Spleen (tissue), 7 donors: ENCODE measurements at regions not wholly inside any gene's neighbourhood (a gene's known extent, or its start where the extent isn't known, plus 50 kb on each side); places are given as distances from the start of the nearest gene placed in this dataset.

ENCODE experiments used
- POLR2A ChIP-seq, 3 donors: fragments of 450-650 bp; IDR thresholded peaks; one replicate each; pipeline ENCODE4 v1.5.1; 2017; ENCODE audit warnings: antibody characterized with exemption in 3 of 3, mild to moderate bottlenecking in 1 of 3
- POLR2AphosphoS5 ChIP-seq, 3 donors: sonication (generic); formaldehyde crosslinking; IDR thresholded peaks; one replicate each; pipeline ENCODE4 v1.5.1; 2017; ENCODE audit warnings: antibody characterized with exemption in 3 of 3
- TF ChIP-seq, protein P1 (sequence below), 11 experiments: fragments of 200-600 bp in 7 of 11; fragments of 450-650 bp in 4 of 11; sonication (generic) in 4 of 11; IDR thresholded peaks in 8 of 11; conservative IDR thresholded peaks in 3 of 11; 1 replicate in 7 of 11; 2 replicates in 4 of 11; pipeline versions ENCODE4 v1.4.0 to v1.8.0; 2016 to 2021; ENCODE audit warnings: antibody characterized with exemption in 11 of 11, inconsistent platforms in 4 of 11, mild to moderate bottlenecking in 1 of 11
- donor health status: DM: no; HTN: no; CAD: no; lungs with moderate emphysema.
- donor health status: DM: no; HTN: no; CAD: no.
- donor health status: DM: no; HTN: no; CAD: no.

DNA sequence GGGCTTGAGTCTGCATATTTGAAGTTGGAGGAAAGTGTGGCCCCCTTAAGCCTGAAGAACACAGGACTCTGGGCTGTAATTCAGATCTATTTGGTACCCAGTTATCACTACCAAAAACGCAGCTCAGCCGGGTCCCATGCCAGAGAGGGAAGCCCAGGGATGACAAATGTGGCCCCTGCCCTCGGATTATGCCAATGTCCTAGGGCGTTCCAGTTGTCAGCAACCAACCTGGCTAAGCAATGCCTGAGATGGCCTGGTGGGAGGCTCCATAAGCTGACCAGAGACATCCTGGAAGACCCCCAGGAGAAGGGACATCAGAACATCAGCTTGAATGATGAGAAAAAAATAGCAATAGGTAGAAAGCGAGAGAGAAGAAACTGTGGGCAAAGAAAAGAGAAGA lies 79.6 kb upstream of the UQCRFS1 start:
- TF ChIP-seq POLR2A (IDR thresholded peaks at IDR 0.05) (no peak), POLR2AphosphoS5 (IDR thresholded peaks at IDR 0.05) (no peak)
- TF ChIP-seq, protein P1, sequence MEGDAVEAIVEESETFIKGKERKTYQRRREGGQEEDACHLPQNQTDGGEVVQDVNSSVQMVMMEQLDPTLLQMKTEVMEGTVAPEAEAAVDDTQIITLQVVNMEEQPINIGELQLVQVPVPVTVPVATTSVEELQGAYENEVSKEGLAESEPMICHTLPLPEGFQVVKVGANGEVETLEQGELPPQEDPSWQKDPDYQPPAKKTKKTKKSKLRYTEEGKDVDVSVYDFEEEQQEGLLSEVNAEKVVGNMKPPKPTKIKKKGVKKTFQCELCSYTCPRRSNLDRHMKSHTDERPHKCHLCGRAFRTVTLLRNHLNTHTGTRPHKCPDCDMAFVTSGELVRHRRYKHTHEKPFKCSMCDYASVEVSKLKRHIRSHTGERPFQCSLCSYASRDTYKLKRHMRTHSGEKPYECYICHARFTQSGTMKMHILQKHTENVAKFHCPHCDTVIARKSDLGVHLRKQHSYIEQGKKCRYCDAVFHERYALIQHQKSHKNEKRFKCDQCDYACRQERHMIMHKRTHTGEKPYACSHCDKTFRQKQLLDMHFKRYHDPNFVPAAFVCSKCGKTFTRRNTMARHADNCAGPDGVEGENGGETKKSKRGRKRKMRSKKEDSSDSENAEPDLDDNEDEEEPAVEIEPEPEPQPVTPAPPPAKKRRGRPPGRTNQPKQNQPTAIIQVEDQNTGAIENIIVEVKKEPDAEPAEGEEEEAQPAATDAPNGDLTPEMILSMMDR (IDR thresholded peaks at IDR 0.05 in 8 of 11, conservative IDR thresholded peaks at IDR 0.05 in 3 of 11): no peak
